ENCODE measurements at regions not wholly inside any gene's neighbourhood (a gene's known extent, or its start where the extent isn't known, plus 50 kb on each side); places are given as distances from the start of the nearest gene placed in this dataset.
"Not testable (repeated sequence)": the region's sequence is repeated elsewhere in the genome, so short reads cannot be mapped to it uniquely, and the experiment has no call there.

DNA sequence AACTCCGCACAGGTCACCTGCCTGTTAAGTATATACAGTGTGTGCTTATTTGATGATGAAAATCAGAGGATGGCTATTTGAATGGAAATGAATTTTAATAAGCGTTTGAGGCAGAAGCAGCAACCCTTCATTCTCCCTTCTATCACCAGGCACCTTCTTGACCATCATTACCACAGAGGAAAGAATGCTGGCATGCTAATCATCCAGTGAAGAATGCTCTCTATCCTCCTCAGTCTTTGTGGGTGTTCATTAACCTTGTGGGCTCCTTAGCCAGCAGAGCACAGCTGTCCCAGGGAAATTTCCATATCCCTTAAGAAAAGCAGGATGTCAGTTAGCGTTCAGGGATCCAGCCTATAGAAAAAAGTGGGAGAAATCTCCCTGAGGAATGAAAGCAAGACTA, 428.0 kb upstream of the CAMK1G start:
- DNase-seq, result no peak

DNA sequence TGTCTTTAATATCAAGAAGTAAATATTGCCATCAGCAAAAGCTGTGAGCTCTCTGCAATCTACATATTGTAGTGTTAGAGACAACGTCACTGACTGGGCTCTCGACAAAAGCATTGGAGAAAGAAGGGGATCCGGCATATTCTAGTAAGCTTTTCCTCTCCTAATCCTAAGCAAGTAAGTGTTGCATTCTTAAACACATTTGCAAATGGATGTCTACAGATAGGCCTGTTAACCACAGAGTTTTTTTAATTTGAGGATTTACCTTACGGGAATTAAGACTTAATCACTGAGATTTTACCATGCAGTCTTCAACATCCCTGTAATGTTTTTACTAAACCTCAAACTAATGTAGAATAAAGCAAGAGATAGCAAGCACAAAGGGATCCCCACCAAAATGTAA, 426.5 kb upstream of the CAMK1G start:
- no peak for DNase-seq

DNA sequence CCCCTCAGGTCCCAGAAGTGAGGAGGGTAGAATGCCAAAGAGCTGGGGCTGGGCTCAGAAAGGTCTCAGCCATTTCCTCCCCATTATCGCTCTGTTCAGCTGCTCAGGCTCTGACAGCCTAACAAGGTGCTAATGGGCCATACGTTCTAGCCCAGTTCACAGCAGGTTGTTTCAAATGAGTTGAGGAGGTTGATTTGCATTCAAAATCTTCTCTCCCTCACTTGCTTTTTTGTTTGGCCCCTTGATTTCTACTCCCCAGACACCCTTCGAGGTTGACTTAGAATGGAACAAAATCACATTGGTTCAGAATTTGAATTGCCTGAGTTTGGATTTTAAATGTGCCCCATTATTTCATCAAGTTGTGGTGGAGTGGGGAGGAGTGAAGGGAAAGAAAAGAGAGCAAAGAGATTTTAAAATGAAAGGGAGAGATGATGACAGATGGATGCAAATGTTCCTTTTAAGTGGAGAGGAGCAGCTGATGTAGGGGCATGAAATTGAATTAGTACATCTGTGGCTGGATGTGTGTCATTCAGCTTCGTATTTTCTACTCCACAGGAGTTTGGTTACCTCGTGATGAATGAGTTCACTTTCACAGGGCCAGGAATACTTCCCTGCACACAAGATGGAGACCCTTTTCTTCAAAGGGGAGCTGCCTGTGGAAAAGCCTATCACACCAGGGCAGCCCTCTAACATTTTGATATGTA, 425.8 kb upstream of the CAMK1G start:
- DNase-seq, result no peak

DNA sequence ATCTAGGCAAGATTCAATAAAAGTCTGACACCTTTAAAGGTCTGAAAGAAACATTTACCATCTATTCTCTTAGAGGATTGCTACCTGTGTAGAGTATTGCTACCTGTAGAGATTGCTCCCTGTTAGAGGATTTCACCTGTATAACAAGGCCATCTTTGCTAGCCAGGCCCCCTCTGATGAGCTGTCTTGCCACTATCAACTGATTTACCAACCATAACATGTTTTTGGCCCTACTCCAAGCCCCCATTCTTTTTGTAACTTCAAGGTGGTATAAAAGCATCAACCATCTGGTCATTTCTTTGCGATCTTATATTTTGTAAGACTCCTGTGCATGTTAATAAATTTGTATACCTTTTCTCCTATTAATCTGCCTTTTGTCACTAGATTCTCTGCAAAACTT, 424.7 kb upstream of the CAMK1G start:
- no peak for DNase-seq

DNA sequence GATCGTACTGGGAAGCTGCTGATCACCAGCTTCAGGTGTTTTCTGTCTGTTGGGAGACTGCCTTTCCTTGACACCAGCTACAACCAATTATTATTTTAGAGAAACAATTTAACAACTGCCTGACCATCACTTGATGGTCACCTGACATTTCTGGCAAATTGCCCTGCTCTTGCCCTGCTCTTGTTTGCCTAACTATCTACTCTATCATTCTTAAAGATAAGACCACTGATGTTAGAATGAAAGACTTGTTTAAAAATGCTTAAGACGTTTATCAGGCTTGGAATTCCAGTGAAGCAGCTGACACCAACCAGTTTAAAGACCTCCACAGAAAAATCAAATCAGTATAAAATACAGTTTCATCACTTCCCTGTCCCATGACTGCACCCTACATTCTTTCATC, 423.3 kb upstream of the CAMK1G start:
- no peak for DNase-seq

DNA sequence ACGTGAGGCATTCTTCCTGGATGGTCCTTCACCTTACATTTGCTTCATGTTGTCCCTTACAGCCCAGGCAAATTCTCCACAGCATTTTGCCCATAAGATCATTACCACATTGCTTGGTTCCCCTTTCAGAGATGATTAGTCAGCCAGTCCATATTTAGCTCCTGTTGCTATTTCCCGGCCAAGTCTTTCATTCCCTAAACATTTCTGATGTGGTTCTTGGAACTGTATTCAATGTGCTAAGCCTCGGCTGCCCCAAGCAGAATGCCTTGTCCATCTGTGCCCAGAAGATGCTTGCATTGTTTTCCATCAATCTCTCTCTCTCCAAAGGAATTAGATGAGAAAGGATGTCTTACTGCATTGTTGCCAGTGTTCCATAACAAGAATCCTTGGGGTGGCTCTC, 420.9 kb upstream of the CAMK1G start:
- no peak for DNase-seq

DNA sequence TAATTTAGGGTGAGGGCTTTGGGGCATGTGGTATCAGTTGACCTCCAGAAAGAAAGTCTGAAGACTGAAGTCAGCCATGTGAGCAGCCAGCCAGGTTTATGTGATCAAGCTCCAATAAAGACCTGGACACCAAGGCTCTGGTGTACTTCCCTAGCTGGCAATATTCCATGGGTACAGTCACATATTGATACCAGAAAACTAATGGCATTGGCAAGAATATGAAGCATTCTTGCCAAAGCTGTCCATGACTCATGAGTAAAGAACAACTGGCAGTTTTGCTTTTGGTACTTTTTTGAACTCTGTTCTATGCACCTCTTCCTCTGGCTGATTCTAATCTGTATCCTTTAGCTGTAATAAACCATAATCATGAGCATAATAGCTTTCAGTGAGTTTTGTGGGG, 415.3 kb upstream of the CAMK1G start:
- no peak for DNase-seq

DNA sequence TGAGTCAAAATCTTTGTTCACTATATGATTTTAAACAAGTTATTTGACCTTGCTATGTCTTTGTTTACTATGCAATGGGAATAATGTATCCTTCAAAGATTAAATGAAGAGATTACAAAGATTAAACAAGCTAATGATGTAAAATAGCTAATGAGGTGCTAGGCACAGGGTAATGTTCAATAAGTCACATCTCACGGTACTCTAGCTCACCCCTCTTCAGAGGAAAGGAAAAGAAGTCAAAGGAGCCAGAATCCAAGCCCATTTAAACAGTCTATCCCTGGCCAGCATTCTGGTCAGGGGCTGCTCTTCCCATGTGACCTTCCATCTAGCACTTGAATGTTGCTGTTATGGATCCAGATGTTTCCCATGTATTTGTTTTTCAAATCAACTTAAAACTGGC, 412.4 kb upstream of the CAMK1G start:
- DNase-seq, result no peak

DNA sequence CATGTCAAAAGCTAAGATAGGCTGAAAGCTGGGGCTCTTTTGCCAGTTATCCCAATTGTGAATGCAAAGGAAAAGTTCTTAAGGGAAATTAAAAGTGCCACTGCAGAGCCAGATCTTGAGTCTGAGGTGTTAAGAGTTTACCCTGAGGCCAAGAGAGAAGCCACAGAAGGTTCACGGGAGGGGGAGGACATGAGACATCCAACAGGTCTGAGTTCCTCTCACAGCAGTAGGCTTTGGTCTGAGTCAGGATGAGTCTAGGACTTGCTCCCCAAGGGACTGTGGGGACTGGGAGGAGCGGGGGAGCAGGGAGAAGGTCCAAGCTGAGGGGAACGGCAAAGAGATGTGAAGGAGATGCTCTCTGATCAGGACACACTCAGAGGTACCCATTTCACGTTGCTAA, 411.2 kb upstream of the CAMK1G start:
- no peak for DNase-seq

DNA sequence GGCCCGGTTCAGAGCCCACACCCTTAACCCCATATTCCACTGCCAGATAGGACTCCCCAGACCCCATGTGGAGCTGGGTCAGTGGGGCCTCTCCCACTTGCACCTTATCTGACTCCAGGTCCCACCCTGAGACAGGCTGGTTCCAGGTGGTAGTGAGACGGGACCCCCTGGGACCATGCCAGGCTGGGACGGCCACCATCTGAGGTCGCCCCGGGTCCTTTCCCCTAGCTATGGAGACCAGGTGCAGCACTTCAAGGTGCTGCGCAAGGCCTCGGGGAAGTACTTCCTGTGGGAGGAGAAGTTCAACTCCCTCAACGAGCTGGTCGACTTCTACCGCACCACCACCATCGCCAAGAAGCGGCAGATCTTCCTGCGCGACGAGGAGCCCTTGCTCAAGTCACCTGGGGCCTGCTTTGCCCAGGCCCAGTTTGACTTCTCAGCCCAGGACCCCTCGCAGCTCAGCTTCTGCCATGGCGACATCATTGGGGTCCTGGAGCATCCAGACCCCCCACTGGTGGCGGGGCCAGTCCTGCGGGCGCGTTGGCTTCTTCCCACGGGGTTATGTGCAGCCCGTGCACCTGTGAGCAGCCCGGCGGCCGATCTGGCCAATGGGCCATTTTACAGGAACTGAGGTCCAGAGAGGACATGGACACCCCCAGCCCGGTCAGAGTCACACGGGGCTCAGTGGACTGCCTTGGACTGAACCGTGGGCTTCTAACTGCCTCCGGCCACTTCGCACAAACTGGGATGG, 410.5 kb upstream of the CAMK1G start:
- not testable (repeated sequence) for DNase-seq

DNA sequence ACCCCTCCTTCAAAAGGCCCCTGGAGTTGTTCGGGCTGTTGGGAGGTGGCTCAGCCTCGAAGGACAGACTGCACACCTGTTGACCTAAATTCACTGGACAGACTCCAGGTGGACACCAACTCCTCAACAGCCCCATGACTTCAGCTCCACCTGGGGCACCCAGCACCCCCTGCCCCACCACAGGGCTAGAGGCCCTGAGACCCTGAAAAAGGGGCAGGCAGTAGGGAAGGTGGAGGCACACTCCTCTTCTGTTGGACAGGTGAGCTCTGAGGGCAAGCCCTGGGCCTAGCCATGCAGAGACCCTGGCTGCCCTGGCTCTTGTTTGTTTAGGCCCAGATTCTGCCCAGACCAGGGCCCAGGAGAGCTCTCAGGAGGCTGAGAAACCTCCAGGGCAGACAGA, 409.7 kb upstream of the CAMK1G start:
- DNase-seq, result not testable (repeated sequence)

DNA sequence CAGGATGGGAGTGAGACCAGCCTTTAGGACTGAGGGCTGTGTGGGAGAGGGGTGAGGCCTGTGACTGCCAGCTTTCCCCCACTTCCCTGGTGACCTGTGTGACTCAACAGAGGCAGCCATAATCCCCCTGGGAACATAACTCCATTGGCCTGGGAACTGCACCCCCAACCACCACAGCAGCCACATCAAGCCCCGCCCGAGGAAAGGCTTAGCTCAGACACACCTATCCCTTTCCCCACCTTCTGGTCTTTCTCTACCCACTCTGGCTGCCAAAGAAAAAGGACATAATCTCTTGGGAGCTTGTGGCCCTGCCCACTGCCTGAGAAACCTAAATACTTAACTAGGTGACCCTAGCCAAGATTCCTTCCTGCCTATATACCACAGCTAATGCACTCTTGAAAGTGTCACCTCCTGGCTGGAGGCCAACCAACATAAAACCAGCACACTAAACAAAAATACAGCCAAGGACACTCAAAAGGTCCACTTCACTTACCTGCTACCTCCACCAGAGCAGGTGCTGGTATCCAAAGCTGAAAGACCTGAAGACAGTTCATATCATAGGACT, 406.6 kb upstream of the CAMK1G start:
- no peak for DNase-seq

DNA sequence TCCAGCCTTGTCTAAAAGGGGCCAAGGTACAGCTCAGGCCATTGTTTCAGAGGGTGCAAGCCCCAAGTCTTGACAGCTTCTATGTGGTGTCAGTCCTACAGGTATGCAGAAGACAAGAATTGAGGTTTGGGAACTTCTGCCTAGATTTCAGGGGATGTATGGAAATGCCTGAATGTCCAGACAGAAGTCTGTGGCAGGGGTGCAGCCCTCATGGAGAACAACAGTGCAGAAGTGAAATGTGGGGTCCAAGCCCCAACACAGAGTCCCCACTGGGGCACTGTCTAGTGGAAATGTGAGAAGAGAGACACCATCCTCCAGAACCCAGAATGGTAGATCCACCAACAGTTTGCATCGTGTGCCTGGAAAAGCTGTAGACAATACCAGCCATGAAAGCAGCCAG, 400.3 kb upstream of the CAMK1G start:
- DNase-seq, result no peak

DNA sequence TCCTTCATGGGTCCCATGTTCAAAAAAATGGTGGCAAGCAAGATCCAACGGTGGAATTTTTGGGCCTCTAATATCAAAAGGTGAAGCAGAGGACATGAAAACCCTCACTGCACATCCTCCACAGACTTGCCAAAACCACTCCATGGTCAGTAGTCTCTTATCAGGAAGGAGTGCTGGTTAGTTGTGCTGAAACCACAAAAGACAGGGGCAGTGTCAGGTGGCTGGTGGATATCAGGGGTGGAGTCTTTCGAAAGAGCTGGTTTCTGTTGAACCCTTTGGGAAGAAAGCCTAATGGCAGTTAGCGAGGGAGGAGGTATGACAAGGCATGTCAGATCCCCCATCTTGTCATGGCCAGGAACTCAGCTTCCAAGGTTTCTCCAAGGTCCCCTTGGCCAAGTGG, 395.9 kb upstream of the CAMK1G start:
- no peak for DNase-seq

DNA sequence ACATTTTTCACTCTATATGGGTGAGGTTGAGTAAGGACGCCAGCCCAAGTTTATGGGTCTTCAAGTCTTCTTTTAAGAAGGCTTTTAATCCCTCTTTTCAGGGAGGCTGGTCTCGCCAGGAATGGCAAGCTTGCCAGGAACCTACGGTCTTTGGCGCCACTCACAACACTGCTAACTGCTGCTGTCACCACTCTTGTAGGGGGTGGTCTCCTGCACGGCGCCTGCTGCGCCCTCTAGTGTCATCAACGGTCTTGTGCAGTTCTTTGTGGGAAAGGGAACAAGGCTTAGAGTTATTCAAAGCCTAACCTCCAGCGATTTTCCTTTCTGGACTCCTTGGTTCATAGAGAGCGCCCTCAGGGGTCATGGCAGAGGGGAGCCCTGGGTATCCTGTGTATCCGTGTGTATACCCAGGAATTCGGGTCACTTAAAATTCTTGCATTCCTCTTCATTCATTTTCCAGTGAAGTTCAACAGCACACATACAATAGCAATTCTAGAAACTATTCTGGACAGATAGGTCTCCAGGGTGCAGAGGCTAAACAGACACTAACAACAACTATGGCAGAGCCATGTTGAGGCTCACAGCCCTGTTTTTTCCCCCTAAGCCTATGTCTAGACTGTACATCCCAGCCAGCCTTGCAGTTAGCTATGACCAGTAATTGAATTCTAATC, 392.8 kb upstream of the CAMK1G start:
- no peak for DNase-seq

DNA sequence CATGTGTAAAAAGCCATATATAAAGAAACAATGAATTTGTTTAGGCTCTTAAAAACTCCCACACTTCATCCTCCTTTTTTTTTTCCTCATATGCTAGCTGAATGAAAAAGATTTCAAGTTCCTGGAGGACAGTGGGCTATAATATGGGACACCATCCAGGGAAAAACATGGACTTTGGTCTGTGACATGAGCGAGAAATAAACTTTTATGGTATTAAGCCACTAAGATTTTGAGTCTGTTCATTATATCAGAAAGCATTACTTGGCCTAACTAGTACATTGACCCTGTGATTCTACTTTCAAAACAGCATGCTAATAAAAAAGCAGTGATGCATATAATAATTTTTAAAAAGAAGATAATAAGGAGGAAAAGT, 392.3 kb upstream of the CAMK1G start:
- no peak for DNase-seq

DNA sequence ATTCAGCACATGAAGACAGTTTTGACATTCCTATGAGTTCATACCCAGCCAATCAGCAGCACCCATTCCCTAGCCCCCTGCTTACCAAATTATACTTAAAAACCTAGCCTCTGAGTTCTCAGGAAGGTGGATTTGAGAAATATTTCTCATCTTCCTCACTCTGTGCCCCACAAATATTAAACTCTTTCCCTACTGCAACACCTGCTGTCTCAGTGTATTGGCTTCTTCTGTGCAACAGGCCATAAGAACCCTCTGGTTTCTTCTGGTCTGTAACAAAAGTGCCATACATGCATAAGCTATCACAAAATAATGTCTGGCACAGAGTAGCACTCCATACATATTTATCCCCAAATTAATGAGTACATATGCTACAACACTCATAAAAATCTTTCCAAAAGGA, 387.4 kb upstream of the CAMK1G start:
- DNase-seq, result no peak

DNA sequence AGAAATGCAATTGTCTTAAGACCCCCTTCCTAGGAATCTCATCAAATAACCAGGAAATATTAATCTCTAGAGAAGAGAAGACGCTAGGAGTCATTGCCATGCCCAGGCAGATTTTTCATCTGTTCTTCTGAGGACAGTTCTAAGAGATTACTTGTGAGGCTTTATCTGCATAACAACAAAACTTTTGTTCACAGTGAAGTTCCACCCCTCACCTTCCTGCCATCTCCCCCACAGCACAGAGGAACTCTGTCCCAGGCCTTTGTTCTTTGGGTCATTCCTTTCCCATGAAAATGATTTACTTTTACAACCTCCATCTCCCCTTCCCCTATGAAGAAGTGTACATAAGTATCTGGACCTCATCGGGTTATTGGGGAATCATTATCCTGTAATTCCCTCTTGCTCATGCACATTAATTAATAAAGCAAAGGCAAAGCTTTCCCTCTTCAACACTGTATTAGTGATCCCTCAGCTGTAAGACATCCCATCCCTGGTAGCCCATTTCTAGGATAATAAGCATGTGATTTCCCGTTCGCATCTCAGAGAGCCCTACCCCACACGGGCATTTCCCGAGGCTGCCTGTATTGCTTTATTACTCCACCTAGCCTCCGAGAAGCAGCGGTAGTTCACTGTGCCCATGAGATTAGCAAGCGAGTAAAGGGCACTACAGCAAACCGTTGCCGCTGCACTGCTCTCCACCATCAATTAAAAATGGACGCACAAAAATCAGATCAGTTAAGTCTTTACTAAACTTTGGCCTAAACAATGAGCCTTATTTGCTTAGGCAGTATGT, 384.4 kb upstream of the CAMK1G start:
- no peak for DNase-seq

DNA sequence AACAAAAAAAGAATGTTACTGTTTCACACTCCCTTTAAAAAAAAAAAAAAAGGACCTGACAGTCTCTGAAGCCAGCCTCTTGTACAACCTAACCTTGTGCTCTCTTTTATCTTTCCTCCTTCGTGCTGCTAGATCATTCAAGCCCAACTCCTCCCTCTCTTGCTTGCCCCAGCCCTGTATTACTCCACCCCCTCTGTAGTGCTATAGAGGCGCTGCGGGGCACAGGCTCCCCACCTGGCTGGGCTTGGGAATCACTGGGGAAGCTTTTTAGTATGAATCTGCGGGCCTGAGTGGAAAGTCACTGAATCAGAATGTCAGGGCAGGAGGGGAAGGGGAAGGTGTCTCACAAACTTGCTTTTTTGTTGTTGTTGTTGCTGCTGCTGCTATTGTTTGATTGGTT, 383.7 kb upstream of the CAMK1G start:
- DNase-seq, result no peak

DNA sequence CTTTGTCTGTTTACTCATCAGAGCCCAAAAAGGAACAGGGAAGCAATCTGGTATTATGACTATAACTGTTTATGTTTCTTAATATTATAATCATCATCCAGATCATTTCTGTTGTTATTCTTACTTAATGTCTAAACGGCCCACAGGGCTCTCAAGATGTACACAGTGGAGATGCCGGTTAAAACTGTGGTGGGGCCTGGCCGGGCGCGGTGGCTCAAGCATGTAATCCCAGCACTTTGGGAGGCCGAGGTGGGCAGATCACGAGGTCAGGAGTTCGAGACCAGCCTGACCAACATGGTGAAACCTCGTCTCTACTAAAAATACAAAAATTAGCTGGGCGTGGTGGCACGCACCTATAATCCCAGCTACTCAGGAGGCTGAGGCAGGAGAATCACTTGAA, 381.2 kb upstream of the CAMK1G start:
- not testable (repeated sequence) for DNase-seq

DNA sequence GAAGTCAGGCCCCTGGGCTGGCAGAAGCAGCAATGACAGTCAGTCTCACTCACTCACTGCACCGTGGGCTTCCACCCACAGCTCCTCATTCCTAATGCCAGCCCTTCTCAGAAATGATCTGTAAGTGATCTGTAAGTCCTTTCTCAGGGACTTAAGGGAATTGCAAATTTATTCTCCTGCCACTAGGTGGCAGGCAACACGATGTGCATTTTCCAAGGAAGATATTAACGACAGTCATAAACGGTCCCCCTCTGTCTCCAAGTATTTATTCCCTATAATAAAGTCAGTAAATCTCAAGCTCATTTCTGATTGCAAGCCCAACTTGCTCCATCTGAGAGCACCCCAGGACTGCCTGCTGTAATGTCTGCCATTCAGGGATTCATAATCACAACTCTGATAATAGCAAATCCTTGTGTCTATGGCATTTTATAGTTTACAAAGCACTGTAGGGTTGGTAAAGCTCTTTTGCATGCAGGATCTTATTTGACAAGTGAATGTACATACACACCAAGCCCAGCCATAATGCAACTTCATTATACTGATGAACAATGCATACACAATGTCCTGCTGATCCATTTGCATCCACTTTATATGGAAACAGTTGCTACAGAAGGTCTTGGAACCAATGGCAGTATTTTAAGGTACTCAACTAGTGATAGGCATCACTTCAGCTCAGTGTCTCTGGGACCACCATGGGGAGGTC, 380.5 kb upstream of the CAMK1G start:
- peak in 1 of 6 experiments; percentile 4 for DNase-seq

DNA sequence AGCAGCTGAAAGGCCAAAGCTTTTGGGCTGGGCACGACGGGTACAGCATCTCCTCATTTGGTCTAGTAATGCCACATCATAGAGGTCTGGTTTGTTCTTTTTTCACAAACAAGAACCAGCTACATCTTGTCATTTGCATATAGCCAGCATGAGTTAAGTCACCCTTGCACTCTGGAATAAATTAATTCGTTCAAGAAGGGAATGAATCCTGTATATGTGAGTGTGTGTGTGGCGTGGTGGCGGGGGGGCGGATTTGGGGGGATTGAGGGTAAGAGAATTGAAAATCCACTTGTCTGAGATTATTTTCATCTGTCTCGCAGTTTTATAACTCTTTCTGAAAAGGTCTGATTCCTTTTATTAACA, 380.0 kb upstream of the CAMK1G start:
- no peak for DNase-seq

DNA sequence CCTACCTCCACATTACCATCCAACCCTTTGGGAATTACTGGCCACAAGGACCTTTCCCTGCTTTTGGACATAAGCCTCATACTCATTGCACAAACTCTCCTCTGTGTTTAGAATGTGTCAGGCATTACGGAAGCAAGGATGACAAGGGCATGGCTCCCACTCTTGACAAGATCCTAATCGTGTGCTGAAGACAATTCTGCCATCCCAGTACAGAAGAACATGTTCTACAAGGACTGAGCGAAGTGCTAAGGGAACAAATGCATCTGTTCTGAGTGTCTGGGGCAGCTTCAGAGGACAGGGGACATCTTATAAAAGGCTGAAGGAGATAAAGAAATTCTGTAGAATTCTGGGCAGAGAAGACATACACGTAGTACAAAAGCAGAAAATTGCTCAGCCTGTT, 378.5 kb upstream of the CAMK1G start:
- no peak for DNase-seq
